WTC11 (cell line): ENCODE measurements at regions not wholly inside any gene's neighbourhood (a gene's known extent, or its start where the extent isn't known, plus 50 kb on each side); places are given as distances from the start of the nearest gene placed in this dataset.

Experiments used
- CTCF ChIP-seq: fragments of 200-600 bp; IDR thresholded peaks from 2 replicates; pipeline ENCODE4 v1.8.0; 2022; ENCODE audit warnings: antibody characterized with exemption
- JUN ChIP-seq: sonication (generic); formaldehyde crosslinking; IDR thresholded peaks from 2 replicates; pipeline ENCODE4 v1.8.0; 2023; ENCODE audit warnings: mild to moderate bottlenecking, missing genetic modification reagents
- MAX ChIP-seq: sonication (generic); formaldehyde crosslinking; IDR thresholded peaks from 2 replicates; pipeline ENCODE4 v1.8.0; 2022; ENCODE audit warnings: mild to moderate bottlenecking, missing genetic modification reagents
- MXD4 ChIP-seq: fragments of 250-450 bp; sonication (Bioruptor Pico); IDR thresholded peaks from 2 replicates; pipeline ENCODE4 v1.8.0; 2021; ENCODE audit warnings: mild to moderate bottlenecking, moderate library complexity, borderline replicate concordance
- NFYB ChIP-seq: sonication (generic); formaldehyde crosslinking; conservative IDR thresholded peaks from 2 replicates; pipeline ENCODE4 v1.8.0; 2022; ENCODE audit warnings: low read depth, missing genetic modification reagents
- SMAD4 ChIP-seq: sonication (generic); formaldehyde crosslinking; IDR thresholded peaks from 2 replicates; pipeline ENCODE4 v1.8.0; 2022; ENCODE audit warnings: mild to moderate bottlenecking, missing genetic modification reagents
- USF1 ChIP-seq: sonication (generic); formaldehyde crosslinking; IDR thresholded peaks from 2 replicates; pipeline ENCODE4 v1.8.0; 2022; ENCODE audit warnings: mild to moderate bottlenecking, missing genetic modification reagents
- USF2 ChIP-seq: sonication (generic); formaldehyde crosslinking; IDR thresholded peaks from 2 replicates; pipeline ENCODE4 v1.8.1; 2023; ENCODE audit warnings: mild to moderate bottlenecking, missing genetic modification reagents, moderate library complexity
- ZNF138 ChIP-seq: sonication (generic); formaldehyde crosslinking; conservative IDR thresholded peaks from 2 replicates; pipeline ENCODE4 v1.8.1; 2022; ENCODE audit warnings: mild to moderate bottlenecking, moderate library complexity, missing genetic modification reagents
- TF ChIP-seq, protein P1 (sequence below): sonication (generic); formaldehyde crosslinking; IDR thresholded peaks from 2 replicates; pipeline ENCODE4 v1.8.1; 2023; ENCODE audit warnings: mild to moderate bottlenecking, missing genetic modification reagents, borderline replicate concordance
- TF ChIP-seq, protein P2 (sequence below): sonication (generic); formaldehyde crosslinking; conservative IDR thresholded peaks from 2 replicates; pipeline ENCODE4 v1.8.1; 2022; ENCODE audit warnings: mild to moderate bottlenecking, missing genetic modification reagents

DNA sequence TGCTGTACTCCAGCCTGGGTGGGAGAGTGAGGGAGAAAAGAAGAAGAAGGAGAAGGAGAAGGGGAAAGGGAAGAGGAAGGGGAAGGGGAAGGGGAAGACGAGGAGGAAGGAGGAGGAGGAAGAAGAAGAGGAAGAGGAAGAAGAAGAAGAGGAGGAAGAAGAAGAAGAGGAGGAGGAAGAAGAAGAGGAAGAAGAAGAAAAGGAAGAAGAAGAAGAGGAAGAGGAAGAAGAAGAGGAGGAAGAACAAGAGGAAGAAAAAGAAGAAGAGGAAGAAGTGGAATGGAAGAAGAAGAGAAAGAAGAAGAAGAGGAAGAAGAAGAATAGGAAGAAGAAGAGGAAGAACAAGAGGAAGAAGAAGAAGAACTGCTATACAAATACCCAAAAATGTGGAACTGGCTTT, 507.4 kb upstream of the TMPO start:
- TF ChIP-seq ZNF138 (CRISPR knock-in tag) (no peak), CTCF (no peak), NFYB (CRISPR knock-in tag) (no peak), USF1 (CRISPR knock-in tag) (no peak), SMAD4 (no peak), MAX (CRISPR knock-in tag) (no peak), MXD4 (CRISPR knock-in tag) (no peak), USF2 (CRISPR knock-in tag) (no peak), JUN (CRISPR knock-in tag) (no peak)
- TF ChIP-seq, protein P1, sequence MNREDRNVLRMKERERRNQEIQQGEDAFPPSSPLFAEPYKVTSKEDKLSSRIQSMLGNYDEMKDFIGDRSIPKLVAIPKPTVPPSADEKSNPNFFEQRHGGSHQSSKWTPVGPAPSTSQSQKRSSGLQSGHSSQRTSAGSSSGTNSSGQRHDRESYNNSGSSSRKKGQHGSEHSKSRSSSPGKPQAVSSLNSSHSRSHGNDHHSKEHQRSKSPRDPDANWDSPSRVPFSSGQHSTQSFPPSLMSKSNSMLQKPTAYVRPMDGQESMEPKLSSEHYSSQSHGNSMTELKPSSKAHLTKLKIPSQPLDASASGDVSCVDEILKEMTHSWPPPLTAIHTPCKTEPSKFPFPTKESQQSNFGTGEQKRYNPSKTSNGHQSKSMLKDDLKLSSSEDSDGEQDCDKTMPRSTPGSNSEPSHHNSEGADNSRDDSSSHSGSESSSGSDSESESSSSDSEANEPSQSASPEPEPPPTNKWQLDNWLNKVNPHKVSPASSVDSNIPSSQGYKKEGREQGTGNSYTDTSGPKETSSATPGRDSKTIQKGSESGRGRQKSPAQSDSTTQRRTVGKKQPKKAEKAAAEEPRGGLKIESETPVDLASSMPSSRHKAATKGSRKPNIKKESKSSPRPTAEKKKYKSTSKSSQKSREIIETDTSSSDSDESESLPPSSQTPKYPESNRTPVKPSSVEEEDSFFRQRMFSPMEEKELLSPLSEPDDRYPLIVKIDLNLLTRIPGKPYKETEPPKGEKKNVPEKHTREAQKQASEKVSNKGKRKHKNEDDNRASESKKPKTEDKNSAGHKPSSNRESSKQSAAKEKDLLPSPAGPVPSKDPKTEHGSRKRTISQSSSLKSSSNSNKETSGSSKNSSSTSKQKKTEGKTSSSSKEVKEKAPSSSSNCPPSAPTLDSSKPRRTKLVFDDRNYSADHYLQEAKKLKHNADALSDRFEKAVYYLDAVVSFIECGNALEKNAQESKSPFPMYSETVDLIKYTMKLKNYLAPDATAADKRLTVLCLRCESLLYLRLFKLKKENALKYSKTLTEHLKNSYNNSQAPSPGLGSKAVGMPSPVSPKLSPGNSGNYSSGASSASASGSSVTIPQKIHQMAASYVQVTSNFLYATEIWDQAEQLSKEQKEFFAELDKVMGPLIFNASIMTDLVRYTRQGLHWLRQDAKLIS (CRISPR knock-in tag), result no peak
- TF ChIP-seq, protein P2, sequence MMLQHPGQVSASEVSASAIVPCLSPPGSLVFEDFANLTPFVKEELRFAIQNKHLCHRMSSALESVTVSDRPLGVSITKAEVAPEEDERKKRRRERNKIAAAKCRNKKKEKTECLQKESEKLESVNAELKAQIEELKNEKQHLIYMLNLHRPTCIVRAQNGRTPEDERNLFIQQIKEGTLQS (CRISPR knock-in tag), result no peak
